ENCODE measurements at regions not wholly inside any gene's neighbourhood (a gene's known extent, or its start where the extent isn't known, plus 50 kb on each side); places are given as distances from the start of the nearest gene placed in this dataset.

- TF ChIP-seq, protein P1, sequence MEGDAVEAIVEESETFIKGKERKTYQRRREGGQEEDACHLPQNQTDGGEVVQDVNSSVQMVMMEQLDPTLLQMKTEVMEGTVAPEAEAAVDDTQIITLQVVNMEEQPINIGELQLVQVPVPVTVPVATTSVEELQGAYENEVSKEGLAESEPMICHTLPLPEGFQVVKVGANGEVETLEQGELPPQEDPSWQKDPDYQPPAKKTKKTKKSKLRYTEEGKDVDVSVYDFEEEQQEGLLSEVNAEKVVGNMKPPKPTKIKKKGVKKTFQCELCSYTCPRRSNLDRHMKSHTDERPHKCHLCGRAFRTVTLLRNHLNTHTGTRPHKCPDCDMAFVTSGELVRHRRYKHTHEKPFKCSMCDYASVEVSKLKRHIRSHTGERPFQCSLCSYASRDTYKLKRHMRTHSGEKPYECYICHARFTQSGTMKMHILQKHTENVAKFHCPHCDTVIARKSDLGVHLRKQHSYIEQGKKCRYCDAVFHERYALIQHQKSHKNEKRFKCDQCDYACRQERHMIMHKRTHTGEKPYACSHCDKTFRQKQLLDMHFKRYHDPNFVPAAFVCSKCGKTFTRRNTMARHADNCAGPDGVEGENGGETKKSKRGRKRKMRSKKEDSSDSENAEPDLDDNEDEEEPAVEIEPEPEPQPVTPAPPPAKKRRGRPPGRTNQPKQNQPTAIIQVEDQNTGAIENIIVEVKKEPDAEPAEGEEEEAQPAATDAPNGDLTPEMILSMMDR (conservative IDR thresholded peaks at IDR 0.05; ENCODE audit: low read length): no peak
- TF ChIP-seq EZH2phosphoT487 (IDR thresholded peaks at IDR 0.05; ENCODE audit: borderline replicate concordance): no peak
Observed at GRCh38 chr4:22959483-22959882, 266.7 kb downstream of the GBA3 start.
